ES-I3 (cell line): ENCODE measurements at regions not wholly inside any gene's neighbourhood (a gene's known extent, or its start where the extent isn't known, plus 50 kb on each side); places are given as distances from the start of the nearest gene placed in this dataset.

Experiments used
- H3K36me3 ChIP-seq: 2 replicates; pipeline ENCODE4 v1.6.1; 2013; ENCODE audit warnings: mild to moderate bottlenecking, low read length, control low read depth, moderate library complexity; ENCODE audit not compliant: insufficient read depth
- H3K4me1 ChIP-seq: 2 replicates; pipeline ENCODE4 v1.6.1; 2013; ENCODE audit warnings: mild to moderate bottlenecking, control low read depth, low read length; ENCODE audit not compliant: insufficient read depth
- H3K9ac ChIP-seq: 2 replicates; pipeline ENCODE4 v1.6.1; 2013; ENCODE audit warnings: low read depth, mild to moderate bottlenecking, low read length, moderate library complexity
- H3K9me3 ChIP-seq: 2 replicates; pipeline ENCODE4 v1.6.1; 2013; ENCODE audit warnings: mild to moderate bottlenecking, low read length, moderate library complexity; ENCODE audit not compliant: control insufficient read depth, insufficient read depth

DNA sequence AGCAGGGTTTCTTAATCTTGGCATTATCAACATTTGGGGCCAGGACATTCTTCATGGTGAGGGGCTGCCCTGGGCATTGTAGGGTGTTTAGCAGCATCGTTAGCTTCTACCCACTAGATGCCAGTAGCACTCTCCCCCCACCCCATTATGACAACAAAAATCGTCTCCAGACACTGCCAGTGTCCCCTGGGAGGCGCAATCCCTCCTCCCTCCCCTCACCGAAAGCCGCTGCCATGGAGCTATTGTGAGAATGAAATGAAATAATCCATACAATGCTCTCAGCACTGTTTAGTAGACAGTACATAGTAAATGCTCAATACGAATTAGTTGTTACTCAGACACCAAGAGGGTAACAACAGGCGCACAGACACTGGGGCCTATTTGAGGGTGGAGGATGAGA is 502.9 kb downstream of the NPIPA7 start:
- Histone ChIP-seq H3K4me1 (peaks cover 11% of the 10 kb centered on the region; the same call in 1 of the 2 replicates), H3K9me3 (no peaks in the 10 kb centered on the region), H3K9ac (no peak overlapping the region), H3K36me3 (no peaks in the 10 kb centered on the region)

DNA sequence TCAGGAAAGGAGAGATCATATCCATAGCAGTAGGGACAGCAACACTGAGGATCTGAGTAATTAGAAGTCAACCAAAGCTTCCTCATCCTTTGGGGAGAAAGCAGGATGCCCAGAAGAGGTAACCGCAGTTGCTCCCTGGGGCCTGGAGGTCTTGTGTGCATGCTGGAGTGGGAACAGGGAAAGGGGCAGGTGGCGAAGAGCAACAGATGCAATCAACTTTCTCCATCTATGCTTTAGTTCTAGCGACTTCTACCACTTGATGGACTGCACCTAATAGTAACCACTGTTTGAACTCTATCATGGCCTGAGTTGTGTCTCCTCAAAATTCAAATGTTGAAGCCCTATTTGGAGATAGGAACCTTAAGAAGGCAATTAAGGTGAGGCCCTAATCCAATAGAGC is 503.8 kb downstream of the NPIPA7 start:
- Histone ChIP-seq H3K4me1 (peaks cover 11% of the 10 kb centered on the region; the same call in 1 of the 2 replicates), H3K9me3 (no peaks in the 10 kb centered on the region), H3K36me3 (no peaks in the 10 kb centered on the region), H3K9ac (no peak overlapping the region)

DNA sequence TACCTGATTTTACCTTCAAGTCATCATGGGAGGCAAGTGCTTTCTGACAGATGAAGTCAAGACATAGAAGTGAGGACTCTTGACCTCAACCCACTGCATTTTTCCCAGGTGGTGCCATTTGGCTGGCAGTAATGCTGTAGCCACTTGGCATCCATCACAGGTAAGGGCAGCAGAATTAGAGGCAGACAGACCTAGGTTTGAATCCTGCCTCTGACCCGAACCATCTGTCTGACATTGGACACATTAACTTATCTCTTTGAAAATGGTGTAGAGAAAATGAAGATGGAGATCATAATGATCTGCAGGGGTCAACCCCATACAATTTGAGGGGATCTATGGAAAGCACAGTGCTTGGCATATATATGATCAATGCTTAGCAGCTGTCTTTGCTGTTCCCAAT is 505.5 kb downstream of the NPIPA7 start:
- H3K36me3 ChIP-seq = no peaks in the 10 kb centered on the region
- H3K4me1 ChIP-seq = peaks cover 11% of the 10 kb centered on the region; the same call in 1 of the 2 replicates
- H3K9me3 ChIP-seq = no peaks in the 10 kb centered on the region
- no peak overlapping the region for H3K9ac ChIP-seq

DNA sequence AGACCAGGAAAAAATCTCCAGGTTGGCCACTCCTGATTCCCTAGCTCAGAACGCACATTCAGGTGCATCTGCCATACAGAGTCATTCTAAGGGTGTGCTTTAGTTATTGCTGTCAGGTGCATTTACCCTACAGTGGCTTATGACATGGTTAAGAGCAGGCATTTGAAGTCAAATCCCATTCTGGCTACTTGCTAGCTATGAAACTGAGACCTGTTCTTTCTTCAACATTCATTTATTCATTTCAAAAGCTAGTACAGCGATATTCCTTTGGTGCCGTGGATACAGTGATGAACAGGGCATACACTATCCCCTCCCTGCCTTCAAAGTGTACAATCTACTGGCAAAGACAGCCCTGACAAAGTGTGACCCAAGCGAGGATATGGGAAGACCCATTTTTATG is 508.3 kb downstream of the NPIPA7 start:
- no peaks in the 10 kb centered on the region for H3K4me1 ChIP-seq
- no peaks in the 10 kb centered on the region for H3K9me3 ChIP-seq
- no peaks in the 10 kb centered on the region for H3K36me3 ChIP-seq
- H3K9ac ChIP-seq = no peak overlapping the region

DNA sequence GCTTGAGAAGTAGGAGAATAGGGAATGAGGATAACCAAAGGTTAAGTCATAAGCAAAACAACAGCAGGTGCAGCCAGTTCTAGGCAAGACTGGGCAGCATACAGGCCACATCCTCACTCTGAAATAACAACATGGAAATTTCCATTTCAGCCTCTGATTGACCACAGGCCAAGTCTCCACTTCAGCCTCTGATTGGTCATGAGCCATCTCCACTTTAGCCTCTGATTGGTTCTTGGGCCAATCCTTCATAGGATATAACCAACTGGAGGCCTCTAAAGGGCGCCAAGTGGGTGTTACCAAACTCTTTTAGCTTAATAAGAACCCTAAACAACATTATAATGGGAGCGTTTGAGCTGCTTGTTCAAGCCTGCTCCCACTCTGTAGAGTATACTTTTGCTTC is 512.0 kb downstream of the NPIPA7 start:
- H3K9ac ChIP-seq = no peak overlapping the region
- no peaks in the 10 kb centered on the region for H3K4me1 ChIP-seq
- no peaks in the 10 kb centered on the region for H3K36me3 ChIP-seq
- H3K9me3 ChIP-seq = no peaks in the 10 kb centered on the region

DNA sequence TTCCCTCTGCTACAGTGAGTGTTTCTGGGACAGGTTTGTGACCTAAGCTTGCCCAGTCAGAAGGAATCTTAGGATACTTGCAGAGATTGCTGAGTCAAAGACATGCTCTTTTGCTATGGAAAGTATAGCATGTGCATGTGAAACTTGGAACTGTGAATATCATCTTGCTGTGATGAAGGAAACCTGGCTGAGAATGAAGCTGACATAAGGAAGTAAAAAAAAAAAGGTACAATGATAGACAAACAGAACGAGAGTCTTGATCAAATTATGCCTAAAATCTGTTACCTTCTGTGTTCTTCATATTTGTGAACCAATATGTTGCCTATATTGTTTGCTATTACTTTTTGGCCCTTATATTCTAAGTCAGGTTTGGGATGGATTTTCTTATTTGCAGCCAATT is 525.7 kb downstream of the NPIPA7 start:
- Histone ChIP-seq H3K36me3 (no peaks in the 10 kb centered on the region), H3K4me1 (no peaks in the 10 kb centered on the region), H3K9ac (no peak overlapping the region), H3K9me3 (no peaks in the 10 kb centered on the region)

DNA sequence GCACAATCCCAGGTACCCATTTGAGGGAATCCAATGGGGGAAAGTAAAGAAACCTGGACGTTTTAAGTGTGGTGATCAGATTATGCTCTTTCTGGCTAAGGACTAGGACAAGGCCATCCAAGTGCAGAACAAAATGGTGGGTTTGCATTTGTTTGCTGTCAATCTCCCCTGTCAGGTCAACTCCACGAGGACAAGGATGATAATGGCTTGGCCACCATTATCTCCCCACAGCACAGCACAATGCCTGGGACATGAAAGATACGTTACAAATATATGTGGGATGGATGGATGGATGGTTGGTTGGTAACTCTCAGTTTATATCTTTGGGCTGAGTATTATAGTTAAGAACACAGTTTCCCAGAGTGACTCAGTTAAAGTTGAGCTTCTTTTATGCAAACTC is 526.9 kb downstream of the NPIPA7 start:
- Histone ChIP-seq H3K9ac (no peak overlapping the region), H3K9me3 (no peaks in the 10 kb centered on the region), H3K36me3 (no peaks in the 10 kb centered on the region), H3K4me1 (no peaks in the 10 kb centered on the region)

DNA sequence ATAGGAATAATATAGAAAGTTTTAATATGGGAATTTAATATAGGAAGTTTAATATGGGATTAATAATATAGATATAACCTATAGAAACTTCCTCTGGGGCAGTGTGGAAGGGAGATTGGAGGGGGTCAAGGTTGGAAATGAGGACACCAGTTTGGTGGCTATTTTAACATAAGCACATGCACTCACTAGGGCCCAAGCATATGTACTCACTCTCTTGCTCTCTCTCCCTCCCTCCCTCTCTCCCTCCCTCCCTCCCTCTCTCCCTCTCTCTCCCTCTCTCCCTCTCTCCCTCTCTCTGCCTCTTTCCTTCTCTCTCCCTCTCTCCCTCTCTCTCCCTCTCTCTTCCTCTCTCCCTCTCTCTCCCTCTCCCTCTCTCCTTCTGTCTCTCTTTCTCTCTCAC is 528.1 kb downstream of the NPIPA7 start:
- H3K9ac ChIP-seq = no peak overlapping the region
- H3K36me3 ChIP-seq = no peaks in the 10 kb centered on the region
- no peaks in the 10 kb centered on the region for H3K4me1 ChIP-seq
- no peaks in the 10 kb centered on the region for H3K9me3 ChIP-seq

DNA sequence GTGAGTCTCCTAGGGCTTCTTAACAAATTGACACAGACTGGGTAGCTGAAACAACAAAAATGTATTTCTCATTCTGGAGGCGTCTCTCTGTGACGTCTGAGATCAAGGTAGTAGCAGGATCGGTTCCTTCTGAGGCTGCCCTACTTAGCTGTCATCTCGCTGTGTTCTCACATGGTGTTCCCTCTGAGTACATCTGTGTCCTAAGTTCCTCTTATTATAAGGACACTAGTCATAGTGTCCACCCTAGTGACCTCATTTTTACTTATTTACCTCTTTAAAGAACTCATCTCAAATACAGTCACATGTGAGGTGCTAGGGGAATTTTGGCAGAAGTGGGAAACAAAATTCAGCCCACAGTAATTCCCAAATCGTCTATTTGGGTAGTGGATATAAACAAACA is 529.1 kb downstream of the NPIPA7 start:
- H3K36me3 ChIP-seq = no peaks in the 10 kb centered on the region
- no peak overlapping the region for H3K9ac ChIP-seq
- no peaks in the 10 kb centered on the region for H3K4me1 ChIP-seq
- H3K9me3 ChIP-seq = no peaks in the 10 kb centered on the region

DNA sequence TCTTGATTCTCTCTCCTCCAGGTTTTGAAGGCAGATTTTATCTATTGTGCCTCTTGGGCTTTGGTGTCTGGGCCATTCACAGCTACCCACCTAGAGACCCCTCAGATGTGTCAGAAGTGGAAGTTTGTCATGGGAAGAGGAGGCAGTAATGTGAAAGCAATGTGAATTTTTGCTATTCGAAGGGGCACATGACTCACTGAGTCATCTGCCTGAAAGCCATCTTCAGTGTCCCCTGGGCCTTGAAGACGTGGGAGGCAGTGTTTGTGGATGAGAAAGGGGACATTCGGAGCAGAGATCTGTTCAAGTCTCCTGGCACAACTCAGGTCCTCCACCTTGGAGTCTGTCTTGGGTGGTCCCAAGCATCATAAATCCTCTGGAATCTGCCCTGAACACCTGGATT is 530.2 kb downstream of the NPIPA7 start:
- H3K4me1 ChIP-seq = no peaks in the 10 kb centered on the region
- H3K36me3 ChIP-seq = no peaks in the 10 kb centered on the region
- H3K9me3 ChIP-seq = no peaks in the 10 kb centered on the region
- no peak overlapping the region for H3K9ac ChIP-seq

DNA sequence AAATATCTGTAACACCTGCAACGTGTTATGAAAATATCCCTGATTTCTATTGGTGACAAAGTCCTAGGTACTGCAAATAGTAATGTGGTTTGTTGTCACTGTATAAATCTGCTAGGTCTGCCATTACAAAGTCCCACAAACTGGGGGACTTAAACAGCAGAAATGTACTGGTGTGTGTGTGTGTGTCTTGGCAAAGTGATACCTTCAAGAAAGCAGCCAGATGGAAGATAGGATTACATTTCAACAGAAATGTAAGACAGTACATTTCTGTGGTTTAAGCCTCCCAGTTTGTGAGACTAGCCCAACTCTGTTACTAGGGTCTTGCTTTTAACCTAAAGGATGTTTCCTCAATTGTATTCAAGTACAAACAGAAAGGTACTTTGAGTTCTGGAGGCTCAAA is 531.7 kb downstream of the NPIPA7 start:
- H3K36me3 ChIP-seq = no peaks in the 10 kb centered on the region
- H3K9me3 ChIP-seq = no peaks in the 10 kb centered on the region
- H3K4me1 ChIP-seq = no peaks in the 10 kb centered on the region
- H3K9ac ChIP-seq = no peak overlapping the region

DNA sequence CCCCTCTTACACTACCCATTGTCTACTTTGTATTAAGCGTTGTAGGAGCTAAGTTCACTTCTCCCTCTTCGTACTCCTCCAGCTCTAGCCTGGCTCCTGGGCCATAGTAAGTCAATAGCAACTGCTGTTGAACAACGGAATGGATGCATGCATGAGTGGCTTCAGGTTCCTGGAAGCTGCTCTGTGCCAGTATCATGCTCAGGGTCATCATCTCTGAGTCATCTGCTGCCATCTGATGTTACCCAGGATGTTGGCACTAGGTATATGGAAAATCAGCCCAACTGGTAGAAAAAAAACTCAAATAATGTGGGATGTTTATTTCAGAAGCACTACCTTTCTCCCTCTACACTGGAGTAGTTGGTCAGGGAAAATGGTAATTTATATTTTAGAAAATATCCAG is 536.8 kb downstream of the NPIPA7 start:
- Histone ChIP-seq H3K9me3 (no peaks in the 10 kb centered on the region), H3K36me3 (no peaks in the 10 kb centered on the region), H3K4me1 (no peaks in the 10 kb centered on the region), H3K9ac (no peak overlapping the region)

DNA sequence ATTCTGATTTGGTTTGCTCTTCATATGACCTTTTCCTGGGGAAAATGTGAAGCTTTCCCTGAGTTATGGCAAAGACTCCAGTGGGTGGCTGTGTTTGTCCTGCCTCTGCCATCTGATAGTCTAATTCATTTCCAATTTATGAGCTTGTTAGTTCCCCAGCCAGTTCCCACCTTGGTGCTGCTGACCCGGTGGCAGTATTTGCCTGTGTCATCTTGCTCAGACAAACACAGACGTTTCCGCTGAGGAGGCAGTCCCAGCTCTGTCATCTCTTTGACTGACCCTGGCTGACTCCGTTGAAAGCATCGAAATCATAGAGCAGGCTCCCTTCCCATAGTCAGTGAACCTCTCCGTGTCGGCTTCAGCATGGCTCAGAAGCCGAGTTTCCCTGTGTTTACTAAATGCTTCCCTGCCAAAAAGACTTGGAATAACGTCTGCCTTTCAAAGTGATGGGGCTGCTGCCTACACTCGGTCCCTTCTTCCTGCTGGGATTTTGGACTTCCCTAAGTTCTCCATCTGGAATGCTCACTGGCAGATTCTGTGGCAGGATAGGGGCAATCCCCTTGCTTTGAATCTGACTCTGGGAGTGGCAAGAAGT is 538.3 kb downstream of the NPIPA7 start:
- H3K36me3 ChIP-seq = no peaks in the 10 kb centered on the region
- no peaks in the 10 kb centered on the region for H3K9me3 ChIP-seq
- no peaks in the 10 kb centered on the region for H3K4me1 ChIP-seq
- no peak overlapping the region for H3K9ac ChIP-seq

DNA sequence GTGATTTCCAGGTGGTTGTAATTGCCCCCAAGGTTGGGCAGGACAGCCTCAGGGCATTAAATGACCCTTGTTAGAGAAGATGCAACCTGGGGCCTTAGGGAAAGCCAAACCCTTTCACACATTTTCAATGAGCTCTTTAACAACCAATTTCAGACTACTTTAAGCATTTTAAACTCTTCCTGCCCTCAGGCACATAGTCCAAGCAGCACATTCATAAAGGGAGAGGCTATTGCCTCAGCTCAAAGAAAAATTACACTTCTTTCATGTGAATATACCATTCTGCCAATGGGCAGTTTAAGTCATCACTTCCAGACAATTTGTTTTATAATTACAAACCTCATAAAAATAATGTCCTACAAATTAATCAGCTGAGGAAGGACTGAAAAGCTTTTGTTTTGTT is 544.5 kb downstream of the NPIPA7 start:
- Histone ChIP-seq H3K9me3 (no peaks in the 10 kb centered on the region), H3K4me1 (no peaks in the 10 kb centered on the region), H3K9ac (no peak overlapping the region), H3K36me3 (no peaks in the 10 kb centered on the region)

DNA sequence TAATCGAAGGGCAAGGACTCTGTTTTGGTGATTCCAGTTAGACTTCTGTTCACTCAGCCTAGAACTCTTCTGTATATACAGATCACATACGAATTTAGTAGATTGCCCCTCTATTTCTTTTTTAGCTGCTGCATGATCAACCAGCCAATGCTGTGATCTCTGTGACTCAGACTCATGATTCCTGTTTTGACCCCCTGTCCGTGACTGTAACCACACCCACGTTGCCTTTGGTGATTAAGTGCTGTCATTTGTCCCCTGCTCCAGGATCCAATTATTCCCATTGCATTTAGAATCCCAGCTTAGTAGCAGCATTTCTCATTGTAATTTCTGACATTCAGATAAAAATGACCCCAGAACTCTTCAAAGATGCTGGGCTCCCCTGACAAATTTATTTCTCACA is 545.7 kb downstream of the NPIPA7 start:
- H3K9ac ChIP-seq = no peak overlapping the region
- H3K36me3 ChIP-seq = no peaks in the 10 kb centered on the region
- H3K9me3 ChIP-seq = no peaks in the 10 kb centered on the region
- no peaks in the 10 kb centered on the region for H3K4me1 ChIP-seq

DNA sequence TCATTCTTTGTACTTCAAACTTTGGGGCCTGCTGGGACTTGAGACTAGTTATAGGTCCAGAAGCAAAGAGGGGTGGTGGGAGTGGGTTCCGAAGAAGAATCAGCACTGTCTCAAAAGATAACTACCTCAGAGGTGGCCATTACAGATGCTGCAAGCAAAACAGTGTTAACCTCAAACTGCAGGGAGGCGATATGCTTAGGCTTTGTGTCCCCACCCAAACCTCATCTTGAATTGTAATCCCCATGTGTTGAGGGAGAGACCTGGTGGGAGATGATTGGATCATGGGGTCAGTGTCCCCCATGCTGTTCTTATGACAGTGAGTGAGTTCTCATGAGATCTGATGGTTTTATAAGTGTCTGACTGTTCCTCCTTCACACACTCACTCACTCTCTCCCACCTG is 545.3 kb downstream of the XYLT1 start:
- H3K4me1 ChIP-seq = no peaks in the 10 kb centered on the region
- no peaks in the 10 kb centered on the region for H3K36me3 ChIP-seq
- no peak overlapping the region for H3K9ac ChIP-seq
- H3K9me3 ChIP-seq = no peaks in the 10 kb centered on the region
